ENCODE measurements at regions not wholly inside any gene's neighbourhood (a gene's known extent, or its start where the extent isn't known, plus 50 kb on each side); places are given as distances from the start of the nearest gene placed in this dataset.
"Not testable (repeated sequence)": the region's sequence is repeated elsewhere in the genome, so short reads cannot be mapped to it uniquely, and the experiment has no call there.

- peak; percentile 39 to 53 for DNase-seq
Observed at GRCh38 chr4:114034189-114034588, 54.7 kb upstream of the ARSJ start.

GRCh38 chr4:114036426-114036825 lies 57.0 kb upstream of the ARSJ start:
- DNase-seq = no peak

GRCh38 chr4:114036864-114037263 lies 57.4 kb upstream of the ARSJ start:
- DNase-seq = no peak

- peak; percentile 12 to 37 for DNase-seq
Observed at GRCh38 chr4:114037988-114038387, 58.5 kb upstream of the ARSJ start.

- DNase-seq = peak; percentile 35 to 70
Observed at GRCh38 chr4:114038762-114039387, 59.4 kb upstream of the ARSJ start.

GRCh38 chr4:114040319-114041116 lies 61.1 kb upstream of the ARSJ start:
- DNase-seq = no peak

GRCh38 chr4:114041117-114041475 lies 61.6 kb upstream of the ARSJ start:
- DNase-seq = no peak

- no peak for DNase-seq
Observed at GRCh38 chr4:114043116-114043515, 63.7 kb upstream of the ARSJ start.

GRCh38 chr4:114044351-114044750 lies 64.9 kb upstream of the ARSJ start:
- DNase-seq = not testable (repeated sequence)

- no peak for DNase-seq
Observed at GRCh38 chr4:114046331-114046730, 66.9 kb upstream of the ARSJ start.

GRCh38 chr4:114048154-114048553 lies 68.7 kb upstream of the ARSJ start:
- DNase-seq = not testable (repeated sequence)

- DNase-seq = no peak
Observed at GRCh38 chr4:114052227-114052626, 72.8 kb upstream of the ARSJ start.

- DNase-seq = no peak
Observed at GRCh38 chr4:114056599-114056998, 77.2 kb upstream of the ARSJ start.

GRCh38 chr4:114057746-114058145 lies 78.3 kb upstream of the ARSJ start:
- no peak for DNase-seq

GRCh38 chr4:114062499-114062898 lies 83.1 kb upstream of the ARSJ start:
- DNase-seq = no peak

GRCh38 chr4:114072781-114073180 lies 93.3 kb upstream of the ARSJ start:
- no peak for DNase-seq

GRCh38 chr4:114076899-114077570 lies 97.6 kb upstream of the ARSJ start:
- DNase-seq = no peak

GRCh38 chr4:114077610-114078009 lies 98.2 kb upstream of the ARSJ start:
- DNase-seq = no peak

- DNase-seq = no peak
Observed at GRCh38 chr4:114078636-114079035, 99.2 kb upstream of the ARSJ start.

GRCh38 chr4:114081783-114082182 lies 102.3 kb upstream of the ARSJ start:
- no peak for DNase-seq

- no peak for DNase-seq
Observed at GRCh38 chr4:114082348-114082747, 102.9 kb upstream of the ARSJ start.

- DNase-seq = no peak
Observed at GRCh38 chr4:114085611-114086345, 106.3 kb upstream of the ARSJ start.

- DNase-seq = no peak
Observed at GRCh38 chr4:114087596-114088230, 108.3 kb upstream of the ARSJ start.

Data from NCI-H1930 (cell line).